Vagina (tissue), 2 donors: ENCODE measurements at regions not wholly inside any gene's neighbourhood (a gene's known extent, or its start where the extent isn't known, plus 50 kb on each side); places are given as distances from the start of the nearest gene placed in this dataset.

Experiments
- DNase-seq, 2 donors: peaks; one replicate each; pipeline ENCODE4 v3.0.0-alpha.2; 2017; ENCODE audit errors: extremely low spot score in 2 of 2
- H3K27ac ChIP-seq: fragments of 200-600 bp; sonication (generic); one replicate; pipeline ENCODE4 v1.5.1; 2019
- H3K27me3 ChIP-seq: fragments of 200-600 bp; sonication (generic); one replicate; pipeline ENCODE4 v1.5.1; 2019
- H3K36me3 ChIP-seq, 2 donors: fragments of 200-600 bp; sonication (generic); one replicate each; pipeline ENCODE4 v1.5.1; 2017 to 2019
- H3K4me1 ChIP-seq: fragments of 200-600 bp; sonication (generic); one replicate; pipeline ENCODE4 v1.5.1; 2019
- H3K4me3 ChIP-seq, 2 donors: fragments of 200-600 bp; sonication (generic); 1 replicate in 1 of 2; 2 replicates in 1 of 2; pipeline ENCODE4 v1.5.1; 2016 to 2019
- H3K9me3 ChIP-seq: fragments of 200-600 bp; sonication (generic); one replicate; pipeline ENCODE4 v1.5.1; 2019
- CTCF ChIP-seq, 3 experiments: fragments of 450-650 bp in 2 of 3; fragments of 200-600 bp in 1 of 3; sonication (generic) in 1 of 3; IDR thresholded peaks; one replicate each; pipeline ENCODE4 v1.5.1; 2017 to 2019; ENCODE audit warnings: antibody characterized with exemption in 3 of 3, mild to moderate bottlenecking in 2 of 3, moderate library complexity in 2 of 3
- POLR2A ChIP-seq, 2 donors: fragments of 450-650 bp; IDR thresholded peaks; one replicate each; pipeline ENCODE4 v1.6.1; 2017; ENCODE audit warnings: antibody characterized with exemption in 2 of 2, mild to moderate bottlenecking in 2 of 2, moderate library complexity in 2 of 2
- POLR2AphosphoS5 ChIP-seq, 2 donors: sonication (generic); formaldehyde crosslinking; IDR thresholded peaks; one replicate each; pipeline ENCODE4 v1.9.0; 2017; ENCODE audit warnings: antibody characterized with exemption in 2 of 2, mild to moderate bottlenecking in 2 of 2, low read depth in 1 of 2; ENCODE audit not compliant: insufficient read depth in 1 of 2
- intact Hi-C: fragments of 100-400 bp; cut with DNase I; formaldehyde crosslinking; loops from one replicate; pipeline ENCODE4 v1.15.1; 2023

GRCh38 chr4:34043131-34043530, 2201.2 kb downstream of the ARAP2 start:
- Histone ChIP-seq H3K9me3 (no peaks in the 10 kb centered on the region), H3K27ac (no peak overlapping the region), H3K27me3 (no peaks in the 10 kb centered on the region), H3K36me3 (no peaks in the 10 kb centered on the region), H3K4me1 (no peaks in the 10 kb centered on the region), H3K4me3 (no peak overlapping the region)
- TF ChIP-seq POLR2AphosphoS5 (IDR thresholded peaks at IDR 0.05; ENCODE audit: insufficient read depth in 1 of 2, low read depth in 1 of 2) (no peak), CTCF (IDR thresholded peaks at IDR 0.05) (no peak), POLR2A (IDR thresholded peaks at IDR 0.05) (no peak)
- intact Hi-C loops = no loop called here
- no peak for DNase-seq

DNA sequence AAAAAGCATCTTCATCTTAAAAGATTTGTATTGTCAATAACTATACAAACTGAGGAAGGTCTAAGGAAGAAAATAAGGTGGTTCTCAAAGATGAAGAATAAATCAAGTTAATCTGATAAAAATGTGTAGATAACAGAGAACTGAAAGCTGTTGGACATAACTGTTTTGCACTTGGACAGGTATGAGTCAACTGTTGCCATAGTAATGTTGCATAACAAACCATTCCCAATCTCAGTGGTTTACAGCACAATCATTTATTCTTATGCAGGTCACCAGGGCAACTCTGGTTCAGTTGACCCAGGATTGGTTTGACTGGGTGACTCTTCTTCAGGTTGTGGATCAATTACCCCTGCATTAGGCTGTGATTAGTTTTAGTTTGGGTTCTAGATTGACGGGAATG, 2197.7 kb downstream of the ARAP2 start:
- DNase-seq = no peak
- H3K27ac ChIP-seq = no peak overlapping the region
- no peaks in the 10 kb centered on the region for H3K9me3 ChIP-seq
- intact Hi-C loops = no loop called here
- H3K36me3 ChIP-seq = no peaks in the 10 kb centered on the region
- H3K27me3 ChIP-seq = no peaks in the 10 kb centered on the region
- no peak overlapping the region for H3K4me3 ChIP-seq
- no peak for TF ChIP-seq POLR2AphosphoS5 (IDR thresholded peaks at IDR 0.05; ENCODE audit: insufficient read depth in 1 of 2, low read depth in 1 of 2)
- TF ChIP-seq CTCF (IDR thresholded peaks at IDR 0.05) = no peak
- no peak for TF ChIP-seq POLR2A (IDR thresholded peaks at IDR 0.05)
- no peaks in the 10 kb centered on the region for H3K4me1 ChIP-seq

DNA sequence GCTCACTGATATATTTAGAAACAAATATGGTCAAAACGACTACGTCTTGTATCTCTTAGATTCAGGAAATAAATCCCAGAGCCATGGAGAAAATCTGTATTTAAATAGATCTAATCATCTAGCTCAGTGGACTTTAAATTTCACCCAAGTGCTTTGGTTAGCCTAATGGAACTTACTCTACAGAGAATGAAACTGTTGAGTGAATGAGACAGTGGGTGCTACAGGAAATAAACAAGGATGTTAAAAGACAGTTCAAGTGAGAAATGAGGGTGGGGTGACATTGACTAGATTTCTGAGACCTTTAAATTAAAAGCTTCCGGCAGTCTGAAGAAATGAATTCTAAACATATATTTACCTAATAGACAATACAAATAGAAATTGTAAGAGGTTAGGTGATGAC, 2197.0 kb downstream of the ARAP2 start:
- Histone ChIP-seq H3K9me3 (no peaks in the 10 kb centered on the region), H3K4me1 (no peaks in the 10 kb centered on the region), H3K27me3 (no peaks in the 10 kb centered on the region), H3K36me3 (no peaks in the 10 kb centered on the region), H3K27ac (no peak overlapping the region), H3K4me3 (no peak overlapping the region)
- intact Hi-C loops = no loop called here
- DNase-seq = no peak
- no peak for TF ChIP-seq POLR2AphosphoS5 (IDR thresholded peaks at IDR 0.05; ENCODE audit: insufficient read depth in 1 of 2, low read depth in 1 of 2)
- no peak for TF ChIP-seq CTCF (IDR thresholded peaks at IDR 0.05)
- TF ChIP-seq POLR2A (IDR thresholded peaks at IDR 0.05) = no peak

DNA sequence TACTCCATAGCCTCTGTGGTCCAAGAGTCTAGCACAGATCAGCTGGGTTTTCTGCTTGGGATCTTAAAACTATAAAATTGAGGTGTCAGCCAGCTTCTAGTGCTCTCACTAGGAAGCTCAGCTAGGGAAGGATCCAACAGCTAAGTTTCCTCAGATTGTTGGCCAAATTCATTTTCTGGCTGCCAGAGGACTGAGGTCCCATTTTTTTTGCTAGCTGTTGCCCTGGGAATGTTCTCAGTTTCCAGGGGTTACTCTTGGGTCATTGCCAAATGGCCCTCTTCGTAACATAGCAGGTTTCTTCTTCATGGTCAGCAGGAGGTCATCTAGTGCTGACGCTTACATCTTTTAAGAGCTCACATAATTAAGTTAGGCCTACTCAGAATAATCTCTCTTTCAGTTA, 2178.2 kb downstream of the ARAP2 start:
- Histone ChIP-seq H3K27ac (no peak overlapping the region), H3K4me1 (no peaks in the 10 kb centered on the region), H3K4me3 (no peak overlapping the region), H3K9me3 (no peaks in the 10 kb centered on the region), H3K36me3 (no peaks in the 10 kb centered on the region), H3K27me3 (no peaks in the 10 kb centered on the region)
- intact Hi-C loops = no loop called here
- TF ChIP-seq POLR2AphosphoS5 (IDR thresholded peaks at IDR 0.05; ENCODE audit: insufficient read depth in 1 of 2, low read depth in 1 of 2) = no peak
- TF ChIP-seq CTCF (IDR thresholded peaks at IDR 0.05) = no peak
- no peak for TF ChIP-seq POLR2A (IDR thresholded peaks at IDR 0.05)
- DNase-seq = no peak

DNA sequence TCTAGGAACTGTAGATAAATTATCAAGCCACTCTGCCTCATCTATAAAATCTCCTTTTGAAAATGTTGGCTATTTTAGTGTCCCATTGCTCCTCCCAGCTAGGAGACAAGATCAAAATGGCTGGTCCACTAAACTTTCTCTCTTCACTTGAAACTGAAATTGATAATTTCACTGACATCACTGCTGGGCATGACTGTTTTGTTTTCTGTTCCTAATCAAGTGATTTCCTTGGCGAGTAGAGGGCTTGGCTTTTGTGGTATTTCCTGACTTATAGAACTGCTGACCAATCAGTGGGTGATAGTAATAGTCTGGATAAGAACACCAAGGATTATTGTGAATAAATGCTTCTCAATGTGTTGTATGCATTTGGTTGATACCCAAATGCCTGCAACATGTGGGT, 2152.9 kb downstream of the ARAP2 start:
- Histone ChIP-seq H3K27me3 (no peaks in the 10 kb centered on the region), H3K27ac (no peak overlapping the region), H3K4me1 (no peaks in the 10 kb centered on the region), H3K9me3 (no peaks in the 10 kb centered on the region), H3K4me3 (no peak overlapping the region), H3K36me3 (no peaks in the 10 kb centered on the region)
- no peak for DNase-seq
- no peak for TF ChIP-seq POLR2AphosphoS5 (IDR thresholded peaks at IDR 0.05; ENCODE audit: insufficient read depth in 1 of 2, low read depth in 1 of 2)
- TF ChIP-seq POLR2A (IDR thresholded peaks at IDR 0.05) = no peak
- TF ChIP-seq CTCF (IDR thresholded peaks at IDR 0.05) = no peak
- intact Hi-C loops = no loop called here
